Activated naive CD4-positive, alpha-beta T cell treated with anti-CD3 and anti-CD28 coated beads, Interleukin-2, amount 50 U/mL, for 16 hours (primary cell): ENCODE measurements at regions not wholly inside any gene's neighbourhood (a gene's known extent, or its start where the extent isn't known, plus 50 kb on each side); places are given as distances from the start of the nearest gene placed in this dataset.
"Not testable (repeated sequence)": the region's sequence is repeated elsewhere in the genome, so short reads cannot be mapped to it uniquely, and the experiment has no call there.

Experiments used
- DNase-seq: peaks from one replicate; pipeline ENCODE4 v3.0.0-alpha.2; 2020

GRCh38 chr5:127216898-127217675 is 73.5 kb upstream of the MEGF10 start:
- DNase-seq: no peak

DNA sequence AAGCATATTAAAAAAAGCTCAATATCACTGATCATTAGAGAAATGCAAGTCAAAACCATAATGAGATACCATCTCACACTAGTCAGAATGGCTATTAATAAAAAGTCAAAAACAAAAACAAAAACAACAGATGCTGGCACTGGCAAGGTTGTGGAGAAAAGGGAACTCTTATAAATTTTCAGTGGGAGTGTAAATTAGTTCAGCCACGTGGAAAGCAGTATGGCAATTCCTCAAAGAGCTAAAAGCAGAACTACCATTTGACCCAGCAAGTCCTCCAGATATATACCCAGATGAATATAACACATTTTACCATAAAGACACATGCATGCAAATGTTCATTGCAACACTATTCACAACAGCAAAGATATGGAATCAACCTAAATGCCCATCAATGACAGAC is 68.7 kb upstream of the MEGF10 start:
- not testable (repeated sequence) for DNase-seq

- DNase-seq: not testable (repeated sequence)
Measured at GRCh38 chr5:127222571-127223156, 67.9 kb upstream of the MEGF10 start.

DNA sequence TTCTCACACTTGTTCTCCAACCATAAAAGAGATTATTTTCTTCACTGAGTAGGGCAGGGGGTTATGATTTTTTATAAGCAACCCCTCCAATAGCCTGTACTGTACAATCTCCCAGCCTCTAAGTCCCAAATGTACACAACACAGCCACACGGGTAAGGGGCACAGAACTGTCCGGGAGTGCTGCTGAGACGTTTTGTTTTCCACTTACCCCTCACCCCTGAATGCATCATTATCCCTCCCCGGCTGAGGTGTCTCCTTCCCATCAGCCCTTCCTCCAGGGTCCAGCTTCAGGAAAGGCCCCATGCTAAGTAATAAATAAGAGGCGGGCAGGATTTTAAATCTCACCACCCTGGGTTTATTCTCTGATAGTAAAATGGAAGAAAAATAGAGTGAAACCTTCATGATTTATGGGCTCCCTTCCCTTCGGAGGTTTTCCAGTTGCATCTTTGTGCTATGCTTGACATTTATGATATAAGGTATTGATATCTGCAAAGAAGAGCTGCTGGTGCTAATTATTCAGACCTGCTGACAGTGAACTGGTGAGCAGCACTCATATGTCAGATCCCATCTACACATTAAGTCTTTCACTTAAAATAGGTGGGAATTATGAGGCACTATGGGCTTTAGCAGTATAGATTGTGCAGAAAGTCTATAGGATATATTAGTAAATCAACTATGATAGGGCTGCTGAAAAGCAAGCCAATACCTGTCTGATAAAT is 67.2 kb upstream of the MEGF10 start:
- no peak for DNase-seq

GRCh38 chr5:127227881-127228280 is 62.7 kb upstream of the MEGF10 start:
- no peak for DNase-seq

- DNase-seq: no peak
Measured at GRCh38 chr5:127228540-127229184, 61.9 kb upstream of the MEGF10 start.

GRCh38 chr5:127229185-127229889 is 61.3 kb upstream of the MEGF10 start:
- peak; percentile 52 for DNase-seq

DNA sequence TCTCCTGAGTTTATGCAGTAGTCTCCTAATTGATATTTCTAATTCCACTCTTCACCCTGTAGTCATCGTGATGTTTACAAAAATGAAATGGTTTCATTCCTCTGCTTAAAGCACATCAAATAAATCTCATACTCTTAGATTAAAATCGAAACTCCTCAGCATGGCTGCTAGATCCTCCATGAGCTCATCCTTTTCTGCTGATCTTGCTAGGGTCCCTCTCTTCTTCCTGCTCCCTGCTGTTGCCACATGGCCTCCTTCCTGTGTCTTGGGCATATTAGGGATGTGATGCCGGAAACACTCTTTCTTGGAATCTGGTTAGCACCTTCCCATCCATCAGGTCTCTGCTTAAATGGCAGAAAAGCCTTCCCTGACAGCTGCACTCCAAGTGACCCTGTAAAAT is 59.5 kb upstream of the MEGF10 start:
- DNase-seq: no peak

DNA sequence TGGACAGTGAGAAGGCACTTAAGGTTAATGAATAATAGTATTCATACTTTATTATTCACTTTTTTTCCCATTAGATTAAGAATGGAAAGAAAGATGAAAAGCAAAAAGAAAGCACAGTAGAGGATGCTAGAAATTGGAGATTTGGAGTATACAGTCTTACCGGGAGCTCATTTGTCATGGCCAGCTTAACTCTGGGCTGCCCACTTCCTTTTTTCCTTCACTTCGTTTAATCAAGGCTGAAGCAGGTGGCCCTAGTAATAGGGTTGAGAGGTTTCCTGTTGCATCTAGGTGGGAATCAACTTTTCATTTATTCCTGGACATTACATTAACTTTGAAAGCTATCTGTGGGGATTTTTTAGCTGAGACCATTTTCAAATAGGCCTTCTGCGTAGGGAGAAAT is 57.0 kb upstream of the MEGF10 start:
- no peak for DNase-seq

DNA sequence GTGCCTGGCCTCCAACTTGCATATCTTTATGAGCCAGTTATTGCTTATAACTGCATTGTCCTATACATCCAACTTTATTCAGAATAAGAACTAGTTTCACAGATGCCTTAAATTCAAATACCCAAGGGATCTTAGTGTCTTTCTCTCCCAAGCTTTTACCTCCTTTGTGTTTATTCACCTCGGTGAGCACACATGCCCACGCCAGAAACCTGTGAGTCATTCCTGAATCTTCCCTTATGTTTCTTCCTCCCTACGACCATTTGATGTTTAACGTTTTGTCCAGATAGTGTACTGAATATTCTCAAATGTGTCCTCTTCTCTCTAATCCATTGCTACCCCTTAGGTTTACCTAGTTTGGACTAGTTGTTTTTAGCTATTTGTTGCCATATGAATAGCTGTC is 55.5 kb upstream of the MEGF10 start:
- DNase-seq: no peak

- DNase-seq: no peak
Measured at GRCh38 chr5:127236254-127236653, 54.3 kb upstream of the MEGF10 start.
